ENCODE measurements at regions not wholly inside any gene's neighbourhood (a gene's known extent, or its start where the extent isn't known, plus 50 kb on each side); places are given as distances from the start of the nearest gene placed in this dataset.

DNA sequence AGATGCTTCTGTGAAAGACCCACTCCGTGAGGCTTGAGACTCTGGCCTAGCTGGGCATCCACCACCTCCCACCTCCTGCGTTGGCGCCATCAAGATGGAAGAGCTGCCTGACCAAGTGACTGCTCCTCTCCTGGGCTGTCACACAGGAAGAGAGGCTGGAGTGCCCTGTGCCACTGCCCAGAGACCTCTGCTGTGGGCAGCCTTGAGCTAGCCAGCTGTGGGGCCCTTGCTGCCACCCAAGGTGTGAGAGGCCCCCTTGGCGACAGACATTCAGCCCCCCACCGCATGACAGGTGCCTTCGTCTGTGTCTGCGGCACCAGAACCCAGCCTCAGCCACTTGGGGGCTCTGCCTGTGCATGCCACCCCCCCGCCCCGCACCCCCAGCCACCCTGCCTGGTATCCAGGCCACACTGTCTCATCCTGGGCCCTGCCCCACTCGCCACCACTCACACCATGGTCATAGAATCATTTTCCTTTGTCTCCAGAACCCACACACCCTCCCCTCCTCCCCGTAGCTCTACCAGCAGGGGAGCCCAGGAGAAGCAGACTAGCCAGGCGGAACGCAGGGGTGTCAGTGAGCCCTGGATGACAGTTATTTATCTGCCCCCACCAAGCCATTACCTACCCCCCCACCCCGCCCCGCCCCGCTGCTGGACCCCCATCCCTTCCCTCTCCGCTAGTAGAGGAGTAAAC is 120.9 kb upstream of the LHX1 start:
- H3K4me3 ChIP-seq = no peak overlapping the region
- WGBS, 2 donors = 78 to 81% methylated on average over 17 of the region's 17 CpGs
- peaks cover 0 to 81% (median 29%) of the 10 kb centered on the region in 3 donors for H3K27me3 ChIP-seq
- no peak overlapping the region for H3K27ac ChIP-seq
- no peaks in the 10 kb centered on the region for H3K36me3 ChIP-seq
- peak; percentile 45 for DNase-seq
- H3K4me1 ChIP-seq = no peaks in the 10 kb centered on the region
- TF ChIP-seq, protein P1, sequence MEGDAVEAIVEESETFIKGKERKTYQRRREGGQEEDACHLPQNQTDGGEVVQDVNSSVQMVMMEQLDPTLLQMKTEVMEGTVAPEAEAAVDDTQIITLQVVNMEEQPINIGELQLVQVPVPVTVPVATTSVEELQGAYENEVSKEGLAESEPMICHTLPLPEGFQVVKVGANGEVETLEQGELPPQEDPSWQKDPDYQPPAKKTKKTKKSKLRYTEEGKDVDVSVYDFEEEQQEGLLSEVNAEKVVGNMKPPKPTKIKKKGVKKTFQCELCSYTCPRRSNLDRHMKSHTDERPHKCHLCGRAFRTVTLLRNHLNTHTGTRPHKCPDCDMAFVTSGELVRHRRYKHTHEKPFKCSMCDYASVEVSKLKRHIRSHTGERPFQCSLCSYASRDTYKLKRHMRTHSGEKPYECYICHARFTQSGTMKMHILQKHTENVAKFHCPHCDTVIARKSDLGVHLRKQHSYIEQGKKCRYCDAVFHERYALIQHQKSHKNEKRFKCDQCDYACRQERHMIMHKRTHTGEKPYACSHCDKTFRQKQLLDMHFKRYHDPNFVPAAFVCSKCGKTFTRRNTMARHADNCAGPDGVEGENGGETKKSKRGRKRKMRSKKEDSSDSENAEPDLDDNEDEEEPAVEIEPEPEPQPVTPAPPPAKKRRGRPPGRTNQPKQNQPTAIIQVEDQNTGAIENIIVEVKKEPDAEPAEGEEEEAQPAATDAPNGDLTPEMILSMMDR (IDR thresholded peaks at IDR 0.05) = no peak
- no peak for TF ChIP-seq POLR2AphosphoS5 (IDR thresholded peaks at IDR 0.05)
- TF ChIP-seq POLR2A (IDR thresholded peaks at IDR 0.05) = no peak
- TF ChIP-seq EP300 (IDR thresholded peaks at IDR 0.05) = no peak
- intact Hi-C loops (cut with DNase I) = no loop called here
- no peaks in the 10 kb centered on the region for H3K9me3 ChIP-seq

DNA sequence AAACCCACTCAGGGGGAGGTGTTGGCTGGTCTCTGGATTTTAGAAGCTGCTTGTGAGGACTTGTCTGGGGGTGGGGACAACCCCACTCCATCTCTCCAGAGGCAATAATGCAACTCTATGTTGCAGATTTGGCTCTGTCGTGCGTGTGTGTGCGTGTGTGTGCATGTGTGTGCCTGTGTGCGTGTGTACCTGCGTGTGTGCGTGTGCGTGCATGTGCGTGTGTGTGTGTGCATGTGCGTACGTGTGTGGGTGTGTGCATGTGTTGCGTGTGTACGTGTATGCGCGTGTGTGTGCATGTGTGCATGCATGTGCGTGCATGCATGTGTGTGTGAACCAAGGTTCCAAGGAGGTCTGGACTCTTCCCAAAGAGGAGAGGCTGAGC is 120.4 kb upstream of the LHX1 start:
- no peak for DNase-seq
- no peaks in the 10 kb centered on the region for H3K9me3 ChIP-seq
- peaks cover 0 to 79% (median 29%) of the 10 kb centered on the region in 3 donors for H3K27me3 ChIP-seq
- no peak overlapping the region for H3K27ac ChIP-seq
- TF ChIP-seq POLR2A (IDR thresholded peaks at IDR 0.05) (no peak), POLR2AphosphoS5 (IDR thresholded peaks at IDR 0.05) (no peak), EP300 (IDR thresholded peaks at IDR 0.05) (no peak)
- TF ChIP-seq, protein P1 (IDR thresholded peaks at IDR 0.05) = no peak
- H3K4me3 ChIP-seq = no peak overlapping the region
- 85 to 94% methylated on average over 15 of the region's 15 CpGs for WGBS, 2 donors
- intact Hi-C loops (cut with DNase I) = no loop called here
- H3K36me3 ChIP-seq = no peaks in the 10 kb centered on the region
- no peaks in the 10 kb centered on the region for H3K4me1 ChIP-seq

DNA sequence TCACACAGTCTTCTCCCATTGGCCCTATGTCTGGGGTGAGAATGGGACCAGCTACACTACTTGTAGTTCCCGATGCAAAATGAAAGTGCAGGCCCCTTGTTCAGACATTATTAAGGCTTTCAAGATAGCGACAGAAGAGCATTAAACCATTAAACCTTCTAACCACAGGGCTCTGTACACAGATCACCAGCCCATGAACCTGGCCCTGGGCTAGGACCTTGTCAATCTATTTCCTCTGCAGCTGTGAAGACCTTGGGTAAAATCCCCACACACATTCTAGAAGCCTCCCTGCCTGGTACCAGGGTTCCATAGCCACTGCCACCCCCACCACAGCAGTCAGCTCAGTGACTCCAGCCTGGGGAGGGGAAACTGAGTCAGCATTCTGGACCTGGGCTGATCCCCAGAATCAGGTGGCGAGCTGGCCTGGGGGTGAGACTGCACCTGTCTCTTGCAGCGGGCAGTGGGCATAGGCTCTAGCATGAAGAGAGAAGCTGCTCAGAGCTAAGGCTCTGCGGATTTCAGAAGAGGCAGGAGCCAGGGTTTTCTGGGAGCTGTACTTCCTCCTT is 119.7 kb upstream of the LHX1 start:
- Histone ChIP-seq H3K27me3 (peaks cover 0 to 77% (median 25%) of the 10 kb centered on the region in 3 donors), H3K4me3 (no peak overlapping the region), H3K9me3 (no peaks in the 10 kb centered on the region), H3K27ac (no peak overlapping the region), H3K4me1 (no peaks in the 10 kb centered on the region), H3K36me3 (no peaks in the 10 kb centered on the region)
- intact Hi-C loops (cut with DNase I) = no loop called here
- TF ChIP-seq, protein P1 (IDR thresholded peaks at IDR 0.05) = no peak
- no peak for TF ChIP-seq EP300 (IDR thresholded peaks at IDR 0.05)
- TF ChIP-seq POLR2AphosphoS5 (IDR thresholded peaks at IDR 0.05) = no peak
- no peak for TF ChIP-seq POLR2A (IDR thresholded peaks at IDR 0.05)
- 76 to 77% methylated on average over 5 of the region's 5 CpGs for WGBS, 2 donors
- DNase-seq = no peak

DNA sequence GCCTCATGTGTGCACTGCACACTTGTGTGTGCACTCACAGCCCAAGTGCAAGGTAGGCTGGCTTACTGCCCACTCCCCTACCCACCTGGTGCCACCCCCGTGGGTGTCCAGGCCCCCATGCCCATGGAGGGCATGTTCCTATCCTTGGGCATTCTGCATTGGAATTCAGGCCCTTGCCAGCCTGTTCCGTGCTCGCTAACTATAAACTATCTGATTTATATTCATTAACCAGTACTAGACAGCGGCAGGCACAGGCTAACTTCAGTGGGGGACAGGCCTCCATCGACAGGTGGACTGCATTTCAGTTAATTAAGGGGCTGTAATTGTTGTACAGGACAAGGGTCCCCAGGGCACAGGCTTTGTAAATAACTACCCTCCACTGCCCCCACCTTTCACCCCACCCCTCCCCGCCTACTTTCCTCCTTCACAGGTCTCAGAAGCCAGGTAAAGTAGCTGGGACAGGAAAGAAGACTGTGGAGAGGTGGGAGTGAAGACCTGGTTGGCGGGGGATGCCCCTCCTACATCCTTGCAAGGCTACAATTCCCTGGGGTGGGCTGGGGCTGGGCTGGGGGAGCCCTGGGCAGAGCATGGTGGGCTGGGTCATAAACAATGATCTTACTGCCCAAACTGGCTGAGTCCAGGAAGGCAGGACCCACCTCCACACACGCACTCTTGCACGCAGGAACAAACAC is 119.0 kb upstream of the LHX1 start:
- WGBS, 2 donors = 57 to 70% methylated on average over 9 of the region's 9 CpGs
- H3K4me1 ChIP-seq = no peaks in the 10 kb centered on the region
- peaks cover 0 to 77% (median 18%) of the 10 kb centered on the region in 3 donors for H3K27me3 ChIP-seq
- TF ChIP-seq, protein P1 (IDR thresholded peaks at IDR 0.05) = no peak
- TF ChIP-seq POLR2AphosphoS5 (IDR thresholded peaks at IDR 0.05) (no peak), EP300 (IDR thresholded peaks at IDR 0.05) (no peak), POLR2A (IDR thresholded peaks at IDR 0.05) (no peak)
- no peak for DNase-seq
- no peaks in the 10 kb centered on the region for H3K36me3 ChIP-seq
- no peaks in the 10 kb centered on the region for H3K9me3 ChIP-seq
- no peak overlapping the region for H3K4me3 ChIP-seq
- H3K27ac ChIP-seq = no peak overlapping the region
- intact Hi-C loops (cut with DNase I) = no loop called here
